IPS-NIHi11 (cell line): ENCODE measurements at regions not wholly inside any gene's neighbourhood (a gene's known extent, or its start where the extent isn't known, plus 50 kb on each side); places are given as distances from the start of the nearest gene placed in this dataset.

Experiments used
- DNase-seq: peaks from one replicate; pipeline ENCODE4 v3.0.0; 2012; ENCODE audit warnings: mixed read lengths, low spot score

- DNase-seq, result no peak
Observed at GRCh38 chr2:20914087-20914486, 91.2 kb upstream of the LDAH start.

GRCh38 chr2:20913491-20913890 is 90.6 kb upstream of the LDAH start:
- peak; percentile 3 for DNase-seq

GRCh38 chr2:20900052-20900636 is 77.2 kb upstream of the LDAH start:
- DNase-seq, result peak; percentile 1

DNA sequence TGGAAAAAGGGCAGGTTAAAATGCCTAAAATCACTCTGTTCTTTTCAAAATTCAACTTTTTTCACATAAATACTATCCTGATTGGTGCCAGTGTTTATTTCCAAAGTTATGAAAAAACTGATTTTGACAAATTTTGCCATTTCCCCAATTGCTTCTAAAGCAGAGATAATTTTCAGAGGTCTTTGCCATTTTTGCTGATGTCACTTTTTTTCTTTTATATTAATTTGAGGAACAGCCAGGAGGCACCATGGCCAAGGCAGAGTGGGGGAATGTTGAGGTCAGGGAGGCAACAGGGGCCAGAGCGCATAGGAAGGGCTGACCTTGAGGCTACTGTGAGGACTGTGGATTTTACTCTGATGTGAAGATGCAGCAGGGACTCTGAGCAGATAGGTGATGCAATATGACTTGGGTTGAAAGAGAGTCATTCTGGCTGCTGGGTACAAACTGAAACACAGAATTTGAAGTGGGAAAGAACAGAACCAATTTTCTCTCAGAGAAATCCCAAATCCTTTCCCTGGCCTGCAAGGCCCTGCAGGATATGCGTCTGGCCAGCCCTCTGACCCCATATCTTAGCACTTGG is 75.1 kb upstream of the LDAH start:
- no peak for DNase-seq

DNA sequence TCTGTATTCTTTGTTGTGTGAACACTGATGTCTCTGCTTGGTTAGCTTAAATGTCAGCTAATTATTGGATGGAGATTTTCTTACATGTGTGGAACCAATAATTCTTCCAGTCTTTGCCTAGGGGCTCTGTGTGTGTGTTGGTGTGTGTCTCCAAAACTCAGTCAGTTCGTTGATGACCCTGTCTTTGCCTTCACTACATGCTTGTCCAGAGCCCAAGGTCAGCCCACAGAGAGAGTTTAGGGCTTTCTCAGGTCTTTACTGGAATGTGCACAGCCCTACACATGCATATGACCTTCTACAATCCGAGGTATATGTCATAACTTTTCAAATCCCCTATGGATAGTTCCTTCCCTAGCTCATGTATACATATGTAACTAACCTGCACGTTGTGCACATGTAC is 74.1 kb upstream of the LDAH start:
- no peak for DNase-seq

- DNase-seq, result no peak
Observed at GRCh38 chr2:20884829-20885228, 61.9 kb upstream of the LDAH start.

DNA sequence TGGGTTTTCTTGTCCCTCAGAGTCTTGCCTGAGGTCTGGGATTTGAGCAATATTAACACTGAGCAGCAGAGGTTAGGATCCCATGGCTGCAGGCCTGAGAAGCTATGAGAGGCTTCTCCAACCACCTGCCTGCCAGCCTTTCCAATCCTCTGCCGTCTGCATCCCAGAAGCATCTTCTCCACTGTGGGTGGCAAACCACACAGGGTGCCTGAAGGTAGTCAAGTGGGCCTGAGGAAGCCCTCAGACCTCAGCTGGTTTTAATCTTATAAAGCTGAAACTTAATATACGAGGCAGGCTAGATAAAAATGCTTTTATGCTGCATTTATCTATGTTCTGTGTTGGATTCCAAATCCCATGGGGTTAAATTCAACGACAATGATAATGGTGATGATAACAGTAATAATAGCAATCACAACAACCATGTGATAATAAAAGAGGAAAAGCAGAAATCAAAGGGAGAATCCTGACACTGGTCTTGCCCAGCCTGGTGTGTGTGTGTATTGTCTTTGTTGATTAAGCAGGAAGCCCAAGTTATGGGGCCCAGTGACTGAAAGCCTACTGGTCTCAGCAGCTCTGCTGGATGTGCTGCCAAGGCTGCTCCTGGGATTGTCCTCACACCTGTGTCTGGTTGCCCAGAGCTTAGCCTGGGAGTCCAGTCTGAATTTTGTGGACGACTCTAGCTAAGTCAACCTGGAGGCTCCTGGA is 59.7 kb upstream of the LDAH start:
- no peak for DNase-seq

- no peak for DNase-seq
Observed at GRCh38 chr2:20880221-20880771, 57.4 kb upstream of the LDAH start.

- no peak for DNase-seq
Observed at GRCh38 chr2:20879221-20879620, 56.3 kb upstream of the LDAH start.

DNA sequence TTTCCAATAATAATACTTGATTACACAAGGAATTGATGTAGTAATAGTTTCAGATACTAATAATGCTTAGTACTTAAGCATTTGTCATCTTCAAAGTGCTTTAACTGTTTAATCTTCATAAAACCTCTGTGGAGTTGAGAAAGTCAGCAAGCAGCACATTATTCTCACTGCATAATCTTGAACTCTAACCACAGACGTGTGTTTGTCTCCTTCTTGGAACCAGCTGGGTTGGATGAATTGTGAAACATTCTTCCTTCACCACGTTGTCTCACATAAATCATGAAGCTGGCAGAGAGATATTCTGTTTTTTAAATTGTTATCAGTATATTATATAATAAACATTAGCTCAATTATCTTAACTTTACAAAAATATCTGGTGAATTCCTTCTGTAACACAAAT is 55.1 kb upstream of the LDAH start:
- no peak for DNase-seq
